GM12873 (cell line): ENCODE measurements at regions not wholly inside any gene's neighbourhood (a gene's known extent, or its start where the extent isn't known, plus 50 kb on each side); places are given as distances from the start of the nearest gene placed in this dataset.

ENCODE experiments used
- TF ChIP-seq, protein P1 (sequence below): IDR thresholded peaks from 2 replicates; pipeline ENCODE4 v1.5.1; 2012; ENCODE audit warnings: low read depth, mild to moderate bottlenecking, moderate library complexity, low read length, control low read depth; ENCODE audit not compliant: insufficient read depth; ENCODE audit errors: missing control alignments

DNA sequence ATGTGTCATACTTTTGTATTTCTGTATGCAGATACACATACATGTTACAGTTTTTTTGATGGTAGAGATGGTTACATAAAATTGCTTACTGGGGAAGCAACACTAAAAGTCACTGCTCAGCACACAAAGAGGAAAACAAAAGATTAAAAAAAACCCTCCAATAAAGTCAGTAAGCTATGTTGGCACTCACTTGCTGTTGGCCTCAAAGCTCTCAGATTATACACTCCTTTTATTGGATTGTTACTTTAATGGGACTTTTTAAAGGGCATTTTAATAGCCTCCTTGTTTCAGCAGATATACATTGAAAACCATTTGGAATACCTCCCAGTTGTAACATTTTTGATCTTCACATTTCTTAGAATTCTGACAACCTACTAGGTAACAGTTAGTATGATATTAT, 222.0 kb upstream of the HHIP start:
- TF ChIP-seq, protein P1, sequence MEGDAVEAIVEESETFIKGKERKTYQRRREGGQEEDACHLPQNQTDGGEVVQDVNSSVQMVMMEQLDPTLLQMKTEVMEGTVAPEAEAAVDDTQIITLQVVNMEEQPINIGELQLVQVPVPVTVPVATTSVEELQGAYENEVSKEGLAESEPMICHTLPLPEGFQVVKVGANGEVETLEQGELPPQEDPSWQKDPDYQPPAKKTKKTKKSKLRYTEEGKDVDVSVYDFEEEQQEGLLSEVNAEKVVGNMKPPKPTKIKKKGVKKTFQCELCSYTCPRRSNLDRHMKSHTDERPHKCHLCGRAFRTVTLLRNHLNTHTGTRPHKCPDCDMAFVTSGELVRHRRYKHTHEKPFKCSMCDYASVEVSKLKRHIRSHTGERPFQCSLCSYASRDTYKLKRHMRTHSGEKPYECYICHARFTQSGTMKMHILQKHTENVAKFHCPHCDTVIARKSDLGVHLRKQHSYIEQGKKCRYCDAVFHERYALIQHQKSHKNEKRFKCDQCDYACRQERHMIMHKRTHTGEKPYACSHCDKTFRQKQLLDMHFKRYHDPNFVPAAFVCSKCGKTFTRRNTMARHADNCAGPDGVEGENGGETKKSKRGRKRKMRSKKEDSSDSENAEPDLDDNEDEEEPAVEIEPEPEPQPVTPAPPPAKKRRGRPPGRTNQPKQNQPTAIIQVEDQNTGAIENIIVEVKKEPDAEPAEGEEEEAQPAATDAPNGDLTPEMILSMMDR: no peak

DNA sequence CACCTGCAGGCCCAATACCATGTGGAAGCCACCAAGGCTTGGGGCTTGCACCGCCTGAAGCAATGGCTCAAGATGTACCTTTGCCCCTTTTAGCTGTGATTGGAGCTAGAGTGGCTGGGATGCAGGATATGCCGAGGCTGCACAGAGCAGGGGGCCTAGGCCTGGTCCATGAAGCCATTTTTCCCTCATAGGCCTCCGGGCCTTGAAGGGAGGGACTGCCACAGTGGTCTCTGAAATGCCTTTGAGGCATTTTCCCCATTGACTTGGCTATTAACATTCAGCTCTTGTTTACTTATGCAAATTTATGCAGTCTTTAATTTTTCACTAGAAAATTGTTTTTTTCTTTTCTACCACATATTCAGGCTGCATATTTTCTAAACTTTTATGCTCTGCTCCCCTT, 203.2 kb upstream of the HHIP start:
- TF ChIP-seq, protein P1: no peak

DNA sequence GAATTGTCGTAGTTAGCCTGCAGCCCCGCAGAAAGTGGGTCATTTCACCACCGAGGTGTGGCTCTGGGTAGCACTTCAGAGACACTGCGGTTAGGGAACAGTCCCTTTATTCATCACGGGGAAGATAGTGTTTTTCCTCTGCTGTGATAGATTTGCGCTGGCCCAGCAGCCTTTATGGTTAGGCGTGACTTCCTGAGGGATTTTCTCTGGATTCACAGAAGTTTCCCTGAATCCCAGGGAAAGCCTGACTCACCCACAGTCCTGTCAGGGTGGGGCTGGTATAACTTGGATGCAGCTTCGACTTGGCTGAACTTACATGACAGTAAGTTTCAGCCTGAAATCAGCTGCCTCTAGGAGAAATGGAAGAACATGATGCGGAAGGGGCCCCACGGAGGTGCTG, 196.3 kb upstream of the HHIP start:
- TF ChIP-seq, protein P1: no peak

DNA sequence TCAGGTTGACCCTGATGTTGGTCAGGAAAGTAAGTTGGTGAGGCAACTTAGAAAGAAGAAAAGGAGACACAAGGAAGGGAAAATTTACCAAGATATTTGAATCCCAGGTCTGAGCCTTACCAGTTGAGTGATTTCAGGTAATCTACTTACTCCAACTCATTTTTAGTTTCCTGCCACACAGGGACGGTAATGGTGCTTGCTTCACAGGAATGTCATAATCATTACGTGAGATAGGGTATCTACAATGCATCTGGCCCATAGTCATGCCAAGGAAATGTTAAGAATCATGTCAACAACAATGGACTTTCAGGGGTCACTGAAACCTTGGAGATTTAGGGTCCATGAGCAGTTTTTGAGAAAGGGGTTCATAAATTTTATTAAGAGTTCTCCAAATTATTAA, 195.4 kb upstream of the HHIP start:
- TF ChIP-seq, protein P1: no peak

DNA sequence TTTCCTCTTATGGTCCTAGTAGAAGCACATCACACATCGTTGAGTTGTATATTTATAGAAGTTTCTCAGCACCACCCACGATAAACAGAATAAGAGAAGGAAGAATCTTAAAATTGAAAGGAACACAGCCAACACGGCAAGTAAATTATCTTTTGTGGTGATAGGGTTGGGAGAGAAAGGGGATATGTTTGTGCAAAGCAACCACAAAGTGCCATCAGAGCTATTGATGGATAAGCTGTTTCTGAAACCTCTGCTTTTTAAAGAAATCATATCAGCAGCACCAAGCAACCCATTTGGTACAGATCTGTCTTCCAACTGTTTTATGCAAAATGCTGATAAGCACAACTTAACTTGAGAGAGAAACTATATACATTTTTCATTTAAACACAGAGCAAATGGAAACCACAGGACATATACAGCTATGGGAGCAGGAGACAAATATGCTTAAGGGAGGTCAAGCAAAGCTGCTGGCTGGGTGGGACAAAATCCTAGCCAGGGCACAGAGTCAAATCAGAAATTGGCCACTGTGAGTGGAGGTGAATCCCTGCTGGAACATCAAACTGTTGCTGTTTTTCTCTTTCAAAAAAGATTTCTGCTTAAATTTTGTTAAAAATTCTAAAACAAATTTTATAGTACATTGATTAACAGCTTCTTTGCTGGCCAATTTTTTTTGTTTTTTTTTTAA, 194.0 kb upstream of the HHIP start:
- TF ChIP-seq, protein P1: no peak

DNA sequence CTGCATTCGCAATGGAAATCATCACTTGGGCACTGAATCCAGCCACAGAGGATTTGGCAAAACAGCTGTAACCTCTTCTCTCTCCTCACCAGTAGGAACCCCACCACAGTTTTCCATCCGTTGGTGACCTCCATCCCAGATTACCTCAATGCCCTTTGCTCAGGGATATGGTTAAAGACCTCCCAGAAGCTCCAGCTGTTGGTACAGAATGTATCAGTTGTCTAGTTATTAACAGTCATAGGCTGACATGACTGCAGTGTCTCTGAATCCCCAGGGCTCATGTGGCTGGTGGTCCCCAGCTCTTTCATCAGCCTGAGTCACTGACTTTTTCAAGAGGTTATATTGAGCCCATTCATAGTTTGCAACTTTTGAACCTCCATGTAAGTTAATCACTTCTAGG, 189.8 kb upstream of the HHIP start:
- TF ChIP-seq, protein P1: no peak

DNA sequence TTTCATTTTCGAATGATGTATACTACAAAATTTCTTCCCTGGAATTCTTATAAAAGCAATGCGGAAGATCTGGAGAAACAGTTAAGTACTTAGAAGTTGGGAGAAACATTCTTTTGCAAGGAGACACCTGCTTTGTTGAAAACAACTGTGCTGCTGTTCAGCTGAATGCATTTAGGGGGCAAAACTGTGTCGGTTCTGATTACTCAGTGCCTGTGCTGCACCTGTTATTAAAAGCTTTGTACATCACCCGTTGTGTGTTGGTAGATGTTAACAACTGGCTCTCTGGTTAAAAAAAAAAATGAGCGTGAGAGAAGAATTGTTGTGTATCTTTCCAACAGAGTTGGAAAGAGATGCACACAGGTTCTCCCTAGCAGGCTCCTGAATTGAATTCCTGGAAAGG, 184.1 kb upstream of the HHIP start:
- TF ChIP-seq, protein P1: no peak
